ENCODE measurements at regions not wholly inside any gene's neighbourhood (a gene's known extent, or its start where the extent isn't known, plus 50 kb on each side); places are given as distances from the start of the nearest gene placed in this dataset.

DNA sequence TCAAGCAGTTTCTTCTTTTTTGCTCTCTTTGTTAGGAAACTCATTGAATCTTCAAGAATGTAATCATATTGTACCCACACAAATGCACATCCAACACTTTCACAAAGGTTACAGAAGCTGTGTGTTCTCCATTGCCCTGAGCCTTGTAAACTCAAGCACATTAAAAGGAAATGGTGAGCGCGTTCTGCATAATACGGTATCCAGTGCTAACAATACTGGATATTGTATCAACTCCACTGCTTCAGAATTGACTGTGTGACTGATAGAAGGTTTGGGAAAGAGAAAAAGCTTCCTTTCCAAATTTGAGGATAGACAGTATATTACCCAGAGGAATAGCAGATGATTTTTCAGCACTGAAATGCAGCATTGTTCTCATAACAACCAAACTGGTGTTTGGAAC is 268.9 kb upstream of the RBMS3 start:
- no peaks in the 10 kb centered on the region for H3K4me1 ChIP-seq (ENCODE audit: control insufficient read depth, extremely low read depth, insufficient read depth, low read length)
- no peaks in the 10 kb centered on the region for H3K27me3 ChIP-seq (ENCODE audit: control insufficient read depth, extremely low read depth, insufficient read depth, low read length)
- H3K4me3 ChIP-seq (ENCODE audit: control insufficient read depth in 2 of 3, extremely low read depth in 1 of 3, insufficient read depth in 2 of 3, low read depth in 1 of 3, low read length in 3 of 3), result no peak overlapping the region
- no peaks in the 10 kb centered on the region for H3K9me1 ChIP-seq (ENCODE audit: control insufficient read depth, extremely low read depth, insufficient read depth, low read length)
- TF ChIP-seq, protein P1, sequence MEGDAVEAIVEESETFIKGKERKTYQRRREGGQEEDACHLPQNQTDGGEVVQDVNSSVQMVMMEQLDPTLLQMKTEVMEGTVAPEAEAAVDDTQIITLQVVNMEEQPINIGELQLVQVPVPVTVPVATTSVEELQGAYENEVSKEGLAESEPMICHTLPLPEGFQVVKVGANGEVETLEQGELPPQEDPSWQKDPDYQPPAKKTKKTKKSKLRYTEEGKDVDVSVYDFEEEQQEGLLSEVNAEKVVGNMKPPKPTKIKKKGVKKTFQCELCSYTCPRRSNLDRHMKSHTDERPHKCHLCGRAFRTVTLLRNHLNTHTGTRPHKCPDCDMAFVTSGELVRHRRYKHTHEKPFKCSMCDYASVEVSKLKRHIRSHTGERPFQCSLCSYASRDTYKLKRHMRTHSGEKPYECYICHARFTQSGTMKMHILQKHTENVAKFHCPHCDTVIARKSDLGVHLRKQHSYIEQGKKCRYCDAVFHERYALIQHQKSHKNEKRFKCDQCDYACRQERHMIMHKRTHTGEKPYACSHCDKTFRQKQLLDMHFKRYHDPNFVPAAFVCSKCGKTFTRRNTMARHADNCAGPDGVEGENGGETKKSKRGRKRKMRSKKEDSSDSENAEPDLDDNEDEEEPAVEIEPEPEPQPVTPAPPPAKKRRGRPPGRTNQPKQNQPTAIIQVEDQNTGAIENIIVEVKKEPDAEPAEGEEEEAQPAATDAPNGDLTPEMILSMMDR (optimal IDR thresholded peaks at IDR 0.05 in 1 of 3, IDR thresholded peaks at IDR 0.05 in 1 of 3, conservative IDR thresholded peaks at IDR 0.05 in 1 of 3; ENCODE audit: extremely low read depth in 1 of 3, insufficient read depth in 2 of 3, low read length in 3 of 3), result no peak
- TF ChIP-seq EZH2 (IDR thresholded peaks at IDR 0.05; ENCODE audit: low read length), result no peak
- no peaks in the 10 kb centered on the region for H4K20me1 ChIP-seq (ENCODE audit: control insufficient read depth, extremely low read depth, insufficient read depth, low read length)
- no peaks in the 10 kb centered on the region for H3K36me3 ChIP-seq (ENCODE audit: control insufficient read depth in 2 of 2, extremely low read depth in 1 of 2, insufficient read depth in 2 of 2, low read length in 2 of 2)
- H3K9me3 ChIP-seq (ENCODE audit: control insufficient read depth, low read depth, low read length), result no peaks in the 10 kb centered on the region
- H3K9ac ChIP-seq (ENCODE audit: control insufficient read depth, extremely low read depth, insufficient read depth, low read length), result no peak overlapping the region
- FAIRE-seq, result no peak
- H3K79me2 ChIP-seq (ENCODE audit: control insufficient read depth, insufficient read depth, low read length), result no peaks in the 10 kb centered on the region
- dilution Hi-C loops (cut with MboI; ENCODE audit: extremely low pct_ligation_motif_present, low sequenced_read_pairs), result no loop called here
- no peak overlapping the region for H3K27ac ChIP-seq (ENCODE audit: control insufficient read depth, insufficient read depth, low read length)
- no peak overlapping the region for H2AFZ ChIP-seq (ENCODE audit: control insufficient read depth, low read length)
- DNase-seq (ENCODE audit: low read depth, low spot score), result no peak
- H3K4me2 ChIP-seq (ENCODE audit: control insufficient read depth, extremely low read depth, insufficient read depth, low read depth, low read length), result no peak overlapping the region

GRCh38 chr3:29022976-29023375 is 257.9 kb upstream of the RBMS3 start:
- H3K9me1 ChIP-seq (ENCODE audit: control insufficient read depth, extremely low read depth, insufficient read depth, low read length), result no peaks in the 10 kb centered on the region
- dilution Hi-C loops (cut with MboI; ENCODE audit: extremely low pct_ligation_motif_present, low sequenced_read_pairs), result no loop called here

More at GRCh38 chr3:29022976-29023375, 257.9 kb upstream of the RBMS3 start:
- Histone ChIP-seq H3K4me2 (ENCODE audit: control insufficient read depth, extremely low read depth, insufficient read depth, low read depth, low read length) (no peak overlapping the region), H3K4me3 (ENCODE audit: control insufficient read depth in 2 of 3, extremely low read depth in 1 of 3, insufficient read depth in 2 of 3, low read depth in 1 of 3, low read length in 3 of 3) (no peak overlapping the region), H3K27ac (ENCODE audit: control insufficient read depth, insufficient read depth, low read length) (no peak overlapping the region), H3K9me3 (ENCODE audit: control insufficient read depth, low read depth, low read length) (no peaks in the 10 kb centered on the region), H3K27me3 (ENCODE audit: control insufficient read depth, extremely low read depth, insufficient read depth, low read length) (no peaks in the 10 kb centered on the region), H4K20me1 (ENCODE audit: control insufficient read depth, extremely low read depth, insufficient read depth, low read length) (no peaks in the 10 kb centered on the region), H3K4me1 (ENCODE audit: control insufficient read depth, extremely low read depth, insufficient read depth, low read length) (peaks cover 18% of the 10 kb centered on the region), H3K9ac (ENCODE audit: control insufficient read depth, extremely low read depth, insufficient read depth, low read length) (no peak overlapping the region), H3K79me2 (ENCODE audit: control insufficient read depth, insufficient read depth, low read length) (no peaks in the 10 kb centered on the region), H2AFZ (ENCODE audit: control insufficient read depth, low read length) (no peak overlapping the region), H3K36me3 (ENCODE audit: control insufficient read depth in 2 of 2, extremely low read depth in 1 of 2, insufficient read depth in 2 of 2, low read length in 2 of 2) (no peaks in the 10 kb centered on the region)
- FAIRE-seq (no peak), DNase-seq (ENCODE audit: low read depth, low spot score) (no peak)
- TF ChIP-seq, protein P1 (optimal IDR thresholded peaks at IDR 0.05 in 1 of 3, IDR thresholded peaks at IDR 0.05 in 1 of 3, conservative IDR thresholded peaks at IDR 0.05 in 1 of 3; ENCODE audit: extremely low read depth in 1 of 3, insufficient read depth in 2 of 3, low read length in 3 of 3), result no peak
- TF ChIP-seq EZH2 (IDR thresholded peaks at IDR 0.05; ENCODE audit: low read length), result no peak

Measured in keratinocyte (primary cell).